IMR-90 (cell line): ENCODE measurements at regions not wholly inside any gene's neighbourhood (a gene's known extent, or its start where the extent isn't known, plus 50 kb on each side); places are given as distances from the start of the nearest gene placed in this dataset.

ENCODE experiments used
- ATAC-seq: fragments of 200-7000 bp; cut with Tn5 transposase; 2 replicates; pipeline ENCODE4 v1.9.1; 2020; ENCODE audit warnings: low read depth, mild to moderate bottlenecking, moderate library complexity
- BruUV-seq: library from RNA; stranded (reverse); fragments of 400-500 nt; replicated peaks from 2 replicates; lab custom pipeline; 2021; lab: Mats Ljungman, UMichigan
- CTCF ChIA-PET: fragments of 300-600 bp; formaldehyde crosslinking; extraction: SDS; loops from one replicate; lab custom pipeline; 2021; ENCODE audit warnings: antibody characterized with exemption; lab: Yijun Ruan, JAX
- POLR2A ChIA-PET: fragments of 300-600 bp; sonication (Branson Sonifier 250); formaldehyde crosslinking; loops from one replicate; lab custom pipeline; 2022; ENCODE audit warnings: antibody characterized with exemption; ENCODE audit not compliant: unreplicated experiment; lab: Charles Lee
- DNase-seq: peaks from one replicate; pipeline ENCODE4 v3.0.0; 2013
- H2AFZ ChIP-seq: replicated peaks from 2 replicates; pipeline ENCODE3; 2013; ENCODE audit warnings: low read length, mild to moderate bottlenecking; ENCODE audit not compliant: poor library complexity
- H2AK5ac ChIP-seq: 2 replicates; pipeline ENCODE4 v1.6.1; 2013; ENCODE audit warnings: low read depth, low read length, inconsistent platforms
- H2AK9ac ChIP-seq: replicated peaks from 2 replicates; pipeline ENCODE3; 2013; ENCODE audit warnings: mild to moderate bottlenecking, low read depth, low read length, moderate library complexity; ENCODE audit not compliant: poor library complexity
- H2BK120ac ChIP-seq: 2 replicates; pipeline ENCODE4 v1.6.1; 2013; ENCODE audit warnings: low read depth, low read length, inconsistent platforms
- H2BK15ac ChIP-seq: 3 replicates; pipeline ENCODE4 v1.6.1; 2013; ENCODE audit warnings: low read depth, low read length, inconsistent platforms
- H2BK20ac ChIP-seq: 2 replicates; pipeline ENCODE4 v1.6.1; 2013; ENCODE audit warnings: low read depth, mild to moderate bottlenecking, inconsistent platforms, low read length, moderate library complexity
- H2BK5ac ChIP-seq: 2 replicates; pipeline ENCODE4 v1.6.1; 2013; ENCODE audit warnings: mild to moderate bottlenecking, low read depth, low read length, inconsistent platforms; ENCODE audit not compliant: poor library complexity, severe bottlenecking
- H3K14ac ChIP-seq: replicated peaks from 2 replicates; pipeline ENCODE4 v1.6.1; 2013; ENCODE audit warnings: low read depth, low read length, inconsistent platforms
- H3K18ac ChIP-seq: 2 replicates; pipeline ENCODE4 v1.6.1; 2013; ENCODE audit warnings: low read depth, low read length, control low read depth
- H3K23ac ChIP-seq: 2 replicates; pipeline ENCODE4 v1.6.1; 2013; ENCODE audit warnings: low read depth, low read length, inconsistent platforms
- H3K27ac ChIP-seq: 2 replicates; pipeline ENCODE4 v1.5.1; 2013; ENCODE audit warnings: mild to moderate bottlenecking, control low read depth, low read length; ENCODE audit not compliant: insufficient read depth
- H3K27me3 ChIP-seq: 2 replicates; pipeline ENCODE4 v1.6.1; 2013; ENCODE audit warnings: low read length; ENCODE audit not compliant: control insufficient read depth, insufficient read depth
- H3K36me3 ChIP-seq: 2 replicates; pipeline ENCODE4 v1.6.1; 2013; ENCODE audit warnings: low read length, mixed read lengths; ENCODE audit not compliant: control insufficient read depth, insufficient read depth
- H3K4ac ChIP-seq: 2 replicates; pipeline ENCODE4 v1.6.1; 2013; ENCODE audit warnings: low read depth, low read length, inconsistent platforms
- H3K4me1 ChIP-seq: 2 replicates; pipeline ENCODE4 v1.6.1; 2013; ENCODE audit warnings: low read length, mixed read lengths; ENCODE audit not compliant: control insufficient read depth, insufficient read depth
- H3K4me2 ChIP-seq: 2 replicates; pipeline ENCODE4 v1.6.1; 2013; ENCODE audit warnings: low read depth, mild to moderate bottlenecking, control low read depth, low read length, moderate library complexity
- H3K4me3 ChIP-seq: 2 replicates; pipeline ENCODE4 v1.5.1; 2013; ENCODE audit warnings: low read depth, mild to moderate bottlenecking, control low read depth, low read length, moderate library complexity; ENCODE audit not compliant: insufficient read depth
- H3K56ac ChIP-seq: 2 replicates; pipeline ENCODE4 v1.6.1; 2013; ENCODE audit warnings: low read length, inconsistent platforms; ENCODE audit not compliant: insufficient read depth; ENCODE audit errors: extremely low read depth
- H3K79me1 ChIP-seq, 2 experiments: 2 replicates each; pipeline ENCODE4 v1.6.1; 2013; ENCODE audit warnings: low read length in 2 of 2, inconsistent platforms in 1 of 2, low read depth in 1 of 2
- H3K9ac ChIP-seq: 2 replicates; pipeline ENCODE4 v1.6.1; 2013; ENCODE audit warnings: low read depth, low read length, control low read depth
- H3K9me1 ChIP-seq: 2 replicates; pipeline ENCODE4 v1.6.1; 2013; ENCODE audit warnings: low read length, inconsistent platforms; ENCODE audit not compliant: insufficient read depth
- H3K9me3 ChIP-seq: 2 replicates; pipeline ENCODE4 v1.6.1; 2013; ENCODE audit warnings: low read length; ENCODE audit not compliant: control insufficient read depth, insufficient read depth
- H4K20me1 ChIP-seq: 2 replicates; pipeline ENCODE4 v1.6.1; 2013; ENCODE audit warnings: low read length, inconsistent platforms; ENCODE audit not compliant: insufficient read depth
- H4K5ac ChIP-seq: 2 replicates; pipeline ENCODE4 v1.6.1; 2013; ENCODE audit warnings: mild to moderate bottlenecking, low read depth, low read length, control low read depth
- H4K8ac ChIP-seq, 2 experiments: 2 replicates each; pipeline ENCODE4 v1.6.1; 2013; ENCODE audit warnings: low read depth in 2 of 2, low read length in 2 of 2, control low read depth in 1 of 2, inconsistent platforms in 1 of 2
- H4K91ac ChIP-seq: 2 replicates; pipeline ENCODE4 v1.6.1; 2013; ENCODE audit warnings: low read depth, low read length, inconsistent platforms; ENCODE audit not compliant: insufficient read depth
- FOS ChIP-seq: fragments of 150-350 bp; IDR thresholded peaks from 2 replicates; pipeline ENCODE4 v1.6.1; 2016; ENCODE audit warnings: low read depth, low read length
- MAZ ChIP-seq: IDR thresholded peaks from 2 replicates; pipeline ENCODE4 v1.6.1; 2012; ENCODE audit warnings: low read depth, mild to moderate bottlenecking, low read length, improper control_type of control experiment, moderate library complexity, borderline replicate concordance
- RAD21 ChIP-seq: IDR thresholded peaks from 2 replicates; pipeline ENCODE4 v1.6.1; 2012; ENCODE audit warnings: low read length, improper control_type of control experiment
- WGBS, 2 experiments: methylation state at CpG; one replicate each; pipeline versions ENCODE4 v1.1.5 to v1.1.7; 2013; ENCODE audit warnings: missing lambda C conversion rate in 2 of 2; ENCODE audit not compliant: insufficient read length in 1 of 2; ENCODE audit errors: extremely low coverage in 2 of 2; 5-methylcytosine and 5-hydroxymethylcytosine counted together
- dilution Hi-C: fragments of 300-500 bp; cut with HindIII; formaldehyde crosslinking; loops from one replicate; pipeline ENCODE4 v1.14.3; 2018; ENCODE audit warnings: low sequenced_read_pairs; ENCODE audit not compliant: unreplicated experiment
- in situ Hi-C: fragments of 300-500 bp; cut with MboI; formaldehyde crosslinking; loops from 3 replicates; pipeline ENCODE4 v1.14.3; 2019; ENCODE audit warnings: low sequenced_read_pairs, inconsistent platforms, mixed read lengths
- intact Hi-C: fragments of 100-400 bp; cut with micrococcal nuclease; formaldehyde crosslinking; loops from 2 replicates; pipeline ENCODE4 v1.10.0; 2022
- TF ChIP-seq, protein P1 (sequence below): fragments of 150-350 bp; IDR thresholded peaks from 2 replicates; pipeline ENCODE4 v1.6.1; 2016; ENCODE audit warnings: low read depth, mild to moderate bottlenecking, low read length, moderate library complexity, borderline replicate concordance
- TF ChIP-seq, protein P2 (sequence below): fragments of 150-350 bp; IDR thresholded peaks from 2 replicates; pipeline ENCODE4 v1.6.1; 2017; ENCODE audit warnings: mild to moderate bottlenecking, antibody characterized with exemption, low read length, low read depth

GRCh38 chr1:187313115-187313514 is 484.4 kb downstream of the PLA2G4A start:
- TF ChIP-seq RAD21 (no peak), FOS (no peak), MAZ (no peak)
- TF ChIP-seq, protein P1, sequence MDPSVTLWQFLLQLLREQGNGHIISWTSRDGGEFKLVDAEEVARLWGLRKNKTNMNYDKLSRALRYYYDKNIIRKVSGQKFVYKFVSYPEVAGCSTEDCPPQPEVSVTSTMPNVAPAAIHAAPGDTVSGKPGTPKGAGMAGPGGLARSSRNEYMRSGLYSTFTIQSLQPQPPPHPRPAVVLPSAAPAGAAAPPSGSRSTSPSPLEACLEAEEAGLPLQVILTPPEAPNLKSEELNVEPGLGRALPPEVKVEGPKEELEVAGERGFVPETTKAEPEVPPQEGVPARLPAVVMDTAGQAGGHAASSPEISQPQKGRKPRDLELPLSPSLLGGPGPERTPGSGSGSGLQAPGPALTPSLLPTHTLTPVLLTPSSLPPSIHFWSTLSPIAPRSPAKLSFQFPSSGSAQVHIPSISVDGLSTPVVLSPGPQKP: no peak
- TF ChIP-seq, protein P2, sequence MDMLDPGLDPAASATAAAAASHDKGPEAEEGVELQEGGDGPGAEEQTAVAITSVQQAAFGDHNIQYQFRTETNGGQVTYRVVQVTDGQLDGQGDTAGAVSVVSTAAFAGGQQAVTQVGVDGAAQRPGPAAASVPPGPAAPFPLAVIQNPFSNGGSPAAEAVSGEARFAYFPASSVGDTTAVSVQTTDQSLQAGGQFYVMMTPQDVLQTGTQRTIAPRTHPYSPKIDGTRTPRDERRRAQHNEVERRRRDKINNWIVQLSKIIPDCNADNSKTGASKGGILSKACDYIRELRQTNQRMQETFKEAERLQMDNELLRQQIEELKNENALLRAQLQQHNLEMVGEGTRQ: no peak
- Histone ChIP-seq H3K36me3 (no peaks in the 10 kb centered on the region), H2AFZ (no peak overlapping the region), H4K91ac (no peak overlapping the region), H3K18ac (no peak overlapping the region), H3K4me3 (no peak overlapping the region), H3K9me1 (no peaks in the 10 kb centered on the region), H2AK9ac (no peak overlapping the region), H3K4ac (no peak overlapping the region), H3K4me1 (no peaks in the 10 kb centered on the region), H2AK5ac (no peak overlapping the region), H3K14ac (no peak overlapping the region), H3K4me2 (no peak overlapping the region), H3K23ac (no peak overlapping the region), H3K27ac (no peak overlapping the region), H3K56ac (no peak overlapping the region), H2BK120ac (no peak overlapping the region), H3K79me1 (no peaks in the 10 kb centered on the region), H4K20me1 (no peaks in the 10 kb centered on the region), H3K9ac (no peak overlapping the region), H3K9me3 (no peaks in the 10 kb centered on the region), H4K5ac (no peak overlapping the region), H4K8ac (no peak overlapping the region), H2BK5ac (no peak overlapping the region), H3K27me3 (no peaks in the 10 kb centered on the region), H2BK15ac (no peak overlapping the region), H2BK20ac (no peak overlapping the region)
- no TSS peak for BruUV-seq
- no CpG with 5 or more reads among the region's 2 CpGs for WGBS, 2 experiments
- POLR2A ChIA-PET: no interaction called here
- dilution Hi-C loops: no loop called here
- CTCF ChIA-PET: no interaction called here
- in situ Hi-C loops: no loop called here
- ATAC-seq (no peak), DNase-seq (no peak)
- intact Hi-C loops: no loop called here
